Activated CD4-positive, alpha-beta memory T cell treated with anti-CD3 and anti-CD28 coated beads for 36 hours (primary cell): ENCODE measurements at regions not wholly inside any gene's neighbourhood (a gene's known extent, or its start where the extent isn't known, plus 50 kb on each side); places are given as distances from the start of the nearest gene placed in this dataset.

Experiments
- CTCF ChIA-PET: fragments of 350-600 bp; sonication (Branson Sonifier 250); formaldehyde crosslinking; loops from one replicate; lab custom pipeline; 2021; ENCODE audit warnings: antibody characterized with exemption, inconsistent platforms; lab: Charles Lee
- POLR2A ChIA-PET: fragments of 350-600 bp; sonication (Branson Sonifier 250); formaldehyde crosslinking; loops from one replicate; lab custom pipeline; 2021; ENCODE audit warnings: antibody characterized with exemption; lab: Charles Lee
- DNase-seq: peaks from one replicate; pipeline ENCODE4 v3.0.0-alpha.2; 2020
- H3K27ac Mint-ChIP-seq: one replicate; pipeline ENCODE4 v1.8.0; 2021; ENCODE audit warnings: mixed read lengths
- H3K27me3 Mint-ChIP-seq: one replicate; pipeline ENCODE4 v1.8.0; 2021; ENCODE audit warnings: mixed read lengths
- H3K36me3 Mint-ChIP-seq: one replicate; pipeline ENCODE4 v1.8.0; 2021; ENCODE audit warnings: mixed read lengths
- H3K4me1 Mint-ChIP-seq: one replicate; pipeline ENCODE4 v1.8.0; 2021; ENCODE audit warnings: low read depth, mixed read lengths
- H3K4me3 Mint-ChIP-seq: one replicate; pipeline ENCODE4 v1.8.0; 2021; ENCODE audit warnings: mild to moderate bottlenecking, mixed read lengths
- H3K9me3 Mint-ChIP-seq: one replicate; pipeline ENCODE4 v1.8.0; 2021; ENCODE audit warnings: mixed read lengths
- intact Hi-C: fragments of 100-400 bp; cut with micrococcal nuclease; formaldehyde crosslinking; loops from one replicate; pipeline ENCODE4 v1.15.1; 2023

GRCh38 chr2:11038641-11039040, 116.6 kb upstream of the SLC66A3 start:
- peaks cover 42% of the 10 kb centered on the region for H3K9me3 Mint-ChIP-seq
- no peaks in the 10 kb centered on the region for H3K4me1 Mint-ChIP-seq
- H3K4me3 Mint-ChIP-seq: no peak overlapping the region
- DNase-seq: no peak
- POLR2A ChIA-PET: no interaction called here
- peaks cover 3% of the 10 kb centered on the region for H3K36me3 Mint-ChIP-seq
- intact Hi-C loops: no loop called here
- H3K27ac Mint-ChIP-seq: no peak overlapping the region
- peaks cover 39% of the 10 kb centered on the region for H3K27me3 Mint-ChIP-seq
- CTCF ChIA-PET: no interaction called here

GRCh38 chr2:11040992-11041391, 114.3 kb upstream of the SLC66A3 start:
- peaks cover 37% of the 10 kb centered on the region for H3K9me3 Mint-ChIP-seq
- intact Hi-C loops: no loop called here
- POLR2A ChIA-PET: no interaction called here
- no peaks in the 10 kb centered on the region for H3K4me1 Mint-ChIP-seq
- H3K27me3 Mint-ChIP-seq: peaks cover 36% of the 10 kb centered on the region
- no peak overlapping the region for H3K4me3 Mint-ChIP-seq
- peaks cover 3% of the 10 kb centered on the region for H3K36me3 Mint-ChIP-seq
- DNase-seq: no peak
- CTCF ChIA-PET: interaction anchor here (0.5 to 1.2 kb wide), 2 partner anchors 209 to 1909 kb away, joined by 3 read pairs; no protein-coding TSS in a partner anchor
- no peak overlapping the region for H3K27ac Mint-ChIP-seq

- DNase-seq: no peak
- peaks cover 23% of the 10 kb centered on the region for H3K27me3 Mint-ChIP-seq
- no peak overlapping the region for H3K27ac Mint-ChIP-seq
- H3K9me3 Mint-ChIP-seq: peaks cover 22% of the 10 kb centered on the region
- no peaks in the 10 kb centered on the region for H3K4me1 Mint-ChIP-seq
- intact Hi-C loops: no loop called here
- no peaks in the 10 kb centered on the region for H3K36me3 Mint-ChIP-seq
- CTCF ChIA-PET: no interaction called here
- no peak overlapping the region for H3K4me3 Mint-ChIP-seq
- POLR2A ChIA-PET: no interaction called here
These were observed 112.4 kb upstream of the SLC66A3 start for GRCh38 chr2:11042841-11043240.

- Mint-ChIP-seq H3K27me3 (peaks cover 22% of the 10 kb centered on the region), H3K4me3 (no peak overlapping the region), H3K36me3 (no peaks in the 10 kb centered on the region), H3K4me1 (no peaks in the 10 kb centered on the region), H3K27ac (no peak overlapping the region), H3K9me3 (peaks cover 18% of the 10 kb centered on the region)
- ChIA-PET POLR2A (no interaction called here), CTCF (no interaction called here)
- no peak for DNase-seq
- intact Hi-C loops: no loop called here
These were observed 112.0 kb upstream of the SLC66A3 start for GRCh38 chr2:11043245-11043644.

GRCh38 chr2:11044201-11044600, 111.1 kb upstream of the SLC66A3 start:
- H3K9me3 Mint-ChIP-seq: peaks cover 11% of the 10 kb centered on the region
- no peaks in the 10 kb centered on the region for H3K36me3 Mint-ChIP-seq
- H3K27ac Mint-ChIP-seq: no peak overlapping the region
- H3K27me3 Mint-ChIP-seq: peaks cover 22% of the 10 kb centered on the region
- ChIA-PET CTCF (no interaction called here), POLR2A (no interaction called here)
- DNase-seq: no peak
- no peaks in the 10 kb centered on the region for H3K4me1 Mint-ChIP-seq
- no peak overlapping the region for H3K4me3 Mint-ChIP-seq
- intact Hi-C loops: no loop called here

GRCh38 chr2:11045294-11045693, 110.0 kb upstream of the SLC66A3 start:
- no peak overlapping the region for H3K4me3 Mint-ChIP-seq
- ChIA-PET CTCF (no interaction called here), POLR2A (no interaction called here)
- DNase-seq: no peak
- peaks cover 2% of the 10 kb centered on the region for H3K9me3 Mint-ChIP-seq
- intact Hi-C loops: no loop called here
- H3K36me3 Mint-ChIP-seq: no peaks in the 10 kb centered on the region
- H3K27me3 Mint-ChIP-seq: peaks cover 22% of the 10 kb centered on the region
- no peak overlapping the region for H3K27ac Mint-ChIP-seq
- H3K4me1 Mint-ChIP-seq: no peaks in the 10 kb centered on the region

- intact Hi-C loops: no loop called here
- CTCF ChIA-PET: no interaction called here
- Mint-ChIP-seq H3K27me3 (peaks cover 6% of the 10 kb centered on the region), H3K4me1 (no peaks in the 10 kb centered on the region), H3K4me3 (no peak overlapping the region), H3K36me3 (no peaks in the 10 kb centered on the region), H3K27ac (no peak overlapping the region), H3K9me3 (no peaks in the 10 kb centered on the region)
- POLR2A ChIA-PET: no interaction called here
- no peak for DNase-seq
These were observed 106.8 kb upstream of the SLC66A3 start for GRCh38 chr2:11048335-11049008.

GRCh38 chr2:11050565-11050964, 104.7 kb upstream of the SLC66A3 start:
- intact Hi-C loops: no loop called here
- ChIA-PET CTCF (no interaction called here), POLR2A (no interaction called here)
- H3K4me1 Mint-ChIP-seq: no peaks in the 10 kb centered on the region
- H3K27me3 Mint-ChIP-seq: peaks cover 1% of the 10 kb centered on the region
- H3K36me3 Mint-ChIP-seq: no peaks in the 10 kb centered on the region
- no peak for DNase-seq
- no peak overlapping the region for H3K27ac Mint-ChIP-seq
- H3K4me3 Mint-ChIP-seq: no peak overlapping the region
- H3K9me3 Mint-ChIP-seq: no peaks in the 10 kb centered on the region

GRCh38 chr2:11051280-11051679, 104.0 kb upstream of the SLC66A3 start:
- Mint-ChIP-seq H3K27me3 (peaks cover 1% of the 10 kb centered on the region), H3K36me3 (no peaks in the 10 kb centered on the region), H3K9me3 (no peaks in the 10 kb centered on the region), H3K27ac (no peak overlapping the region), H3K4me3 (no peak overlapping the region), H3K4me1 (no peaks in the 10 kb centered on the region)
- ChIA-PET CTCF (no interaction called here), POLR2A (no interaction called here)
- intact Hi-C loops: no loop called here
- no peak for DNase-seq

- Mint-ChIP-seq H3K27ac (no peak overlapping the region), H3K9me3 (no peaks in the 10 kb centered on the region), H3K27me3 (peaks cover 3% of the 10 kb centered on the region), H3K4me1 (no peaks in the 10 kb centered on the region), H3K36me3 (no peaks in the 10 kb centered on the region), H3K4me3 (no peak overlapping the region)
- CTCF ChIA-PET: no interaction called here
- DNase-seq: no peak
- POLR2A ChIA-PET: no interaction called here
- intact Hi-C loops: no loop called here
These were observed 101.7 kb upstream of the SLC66A3 start for GRCh38 chr2:11053546-11053945.

- Mint-ChIP-seq H3K4me1 (no peaks in the 10 kb centered on the region), H3K27me3 (peaks cover 3% of the 10 kb centered on the region), H3K9me3 (peaks cover under 1% of the 10 kb centered on the region), H3K36me3 (no peaks in the 10 kb centered on the region), H3K4me3 (no peak overlapping the region), H3K27ac (no peak overlapping the region)
- CTCF ChIA-PET: no interaction called here
- intact Hi-C loops: no loop called here
- POLR2A ChIA-PET: no interaction called here
- no peak for DNase-seq
These were observed 100.2 kb upstream of the SLC66A3 start for GRCh38 chr2:11054783-11055678.

GRCh38 chr2:11055679-11056215, 99.5 kb upstream of the SLC66A3 start:
- intact Hi-C loops: no loop called here
- no peak overlapping the region for H3K27ac Mint-ChIP-seq
- POLR2A ChIA-PET: no interaction called here
- H3K36me3 Mint-ChIP-seq: no peaks in the 10 kb centered on the region
- no peak overlapping the region for H3K4me3 Mint-ChIP-seq
- peaks cover 8% of the 10 kb centered on the region for H3K9me3 Mint-ChIP-seq
- peaks cover 3% of the 10 kb centered on the region for H3K27me3 Mint-ChIP-seq
- CTCF ChIA-PET: no interaction called here
- H3K4me1 Mint-ChIP-seq: no peaks in the 10 kb centered on the region
- DNase-seq: no peak
